Activated CD8-positive, alpha-beta memory T cell treated with anti-CD3 and anti-CD28 coated beads, Interleukin-2, amount 50 U/mL, for 4 hours (primary cell): ENCODE measurements at regions not wholly inside any gene's neighbourhood (a gene's known extent, or its start where the extent isn't known, plus 50 kb on each side); places are given as distances from the start of the nearest gene placed in this dataset.

Source experiments
- DNase-seq: peaks from one replicate; pipeline ENCODE4 v3.0.0-alpha.2; 2020

DNA sequence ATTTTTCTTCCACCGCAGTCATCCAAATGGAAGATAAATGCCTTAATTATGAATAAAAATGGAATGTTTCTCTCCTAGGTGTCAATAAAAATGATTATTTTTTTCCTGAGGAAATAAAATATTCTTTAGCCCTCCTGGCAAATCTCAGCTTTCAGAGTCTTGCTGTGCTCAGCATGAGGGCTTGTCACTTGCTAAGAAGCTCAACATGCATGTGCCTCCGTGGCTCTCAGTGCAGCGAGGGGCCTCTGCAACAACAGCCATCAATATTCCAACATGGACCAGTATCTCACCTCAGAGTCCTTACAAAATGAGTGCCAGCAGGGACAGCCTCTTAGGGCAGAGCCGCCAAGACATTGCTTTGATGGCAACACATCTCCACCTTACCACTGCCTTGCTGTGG, 159.5 kb upstream of the TMPO start:
- DNase-seq: no peak

DNA sequence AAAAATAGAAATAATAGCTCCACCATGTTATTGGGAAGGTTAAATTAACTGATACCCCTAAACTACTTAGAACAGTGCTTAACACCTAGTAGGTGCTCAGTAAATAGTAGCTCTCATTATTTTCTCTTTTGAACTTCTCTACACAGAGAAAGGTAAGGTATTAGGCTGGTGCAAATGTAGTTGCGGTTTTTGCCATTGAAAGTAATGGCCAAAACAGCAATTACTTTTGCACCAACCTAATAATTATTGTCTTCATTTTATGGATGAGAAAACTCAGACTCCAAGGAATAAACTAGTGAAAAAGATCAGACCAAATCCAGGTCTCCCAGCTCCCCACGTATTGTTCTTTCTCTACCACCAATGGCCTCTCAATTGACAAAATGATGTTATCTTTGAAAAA, 157.2 kb upstream of the TMPO start:
- DNase-seq: no peak

DNA sequence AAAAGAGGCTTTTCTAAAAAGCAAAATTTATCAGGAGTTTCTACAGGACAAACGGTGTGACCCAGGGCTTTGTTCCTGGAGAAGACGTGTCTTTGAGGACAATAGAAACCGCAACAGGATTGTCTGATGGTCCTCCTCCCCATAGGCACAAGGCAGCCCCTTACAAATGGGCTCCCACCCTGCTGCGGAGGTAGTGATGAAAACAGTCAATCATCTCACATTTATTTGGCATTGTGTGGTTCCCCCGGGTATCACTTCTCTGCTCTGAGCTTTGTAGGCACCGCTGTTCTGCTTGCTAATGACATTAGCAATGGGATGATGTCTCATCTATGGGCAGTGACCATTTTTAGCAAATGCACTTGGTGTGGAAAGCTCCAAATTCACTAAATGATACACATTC, 155.5 kb upstream of the TMPO start:
- no peak for DNase-seq

DNA sequence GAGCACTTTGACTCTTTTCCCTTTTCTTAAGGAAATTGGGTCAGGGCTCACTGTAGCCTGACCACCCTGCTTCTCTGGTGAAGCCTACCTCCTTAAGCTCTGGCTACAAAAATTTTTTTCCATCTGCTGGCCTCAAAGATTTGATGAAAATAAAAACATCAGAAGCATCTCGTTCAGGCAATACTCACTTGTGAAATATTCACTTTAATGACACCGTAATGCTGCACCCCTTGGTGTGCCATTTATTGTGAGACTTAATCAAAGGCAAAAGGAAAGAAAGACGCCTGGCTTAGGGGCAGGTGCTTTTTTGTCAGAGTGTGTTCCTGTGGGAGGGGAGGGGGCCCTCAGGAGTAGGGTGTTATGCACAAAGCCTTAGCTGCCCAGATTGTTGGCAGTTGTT, 155.0 kb upstream of the TMPO start:
- DNase-seq: no peak

DNA sequence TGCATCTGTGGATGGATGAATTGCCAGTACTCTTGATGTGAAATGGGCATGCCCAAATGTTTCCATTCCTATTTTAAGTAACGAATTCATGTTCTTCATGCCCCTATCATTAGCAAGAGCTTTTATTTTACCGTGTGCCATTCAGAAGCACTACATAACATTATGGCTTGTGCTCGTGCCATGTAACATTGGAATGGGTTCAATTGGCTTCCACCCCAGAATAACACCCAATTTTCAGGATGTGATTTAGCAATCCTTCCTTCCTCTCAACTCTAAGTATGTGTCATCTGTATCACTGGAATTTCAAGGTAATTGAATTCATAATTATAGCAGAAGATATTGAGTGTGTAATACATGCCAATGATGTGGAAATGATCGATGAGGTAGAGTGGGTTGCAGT, 145.8 kb upstream of the TMPO start:
- no peak for DNase-seq

DNA sequence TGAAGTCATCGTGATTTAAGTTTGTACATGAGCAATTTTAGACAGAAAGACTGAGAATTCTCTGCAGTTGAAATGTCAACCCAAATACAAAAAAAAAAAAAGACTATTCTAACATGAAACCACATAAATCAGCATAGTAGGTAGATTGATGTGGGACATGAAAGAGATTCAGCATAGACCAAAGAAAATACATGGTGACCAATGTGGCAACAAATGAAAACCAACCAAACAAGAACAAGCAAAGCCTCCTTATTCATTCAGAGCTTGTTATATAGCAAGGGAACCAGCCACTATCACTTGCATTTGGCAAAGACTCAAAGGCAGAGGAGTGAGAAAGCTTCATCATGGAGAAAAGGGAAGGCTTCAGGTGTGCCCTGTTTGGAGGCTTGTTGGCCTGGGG, 144.4 kb upstream of the TMPO start:
- DNase-seq: no peak

DNA sequence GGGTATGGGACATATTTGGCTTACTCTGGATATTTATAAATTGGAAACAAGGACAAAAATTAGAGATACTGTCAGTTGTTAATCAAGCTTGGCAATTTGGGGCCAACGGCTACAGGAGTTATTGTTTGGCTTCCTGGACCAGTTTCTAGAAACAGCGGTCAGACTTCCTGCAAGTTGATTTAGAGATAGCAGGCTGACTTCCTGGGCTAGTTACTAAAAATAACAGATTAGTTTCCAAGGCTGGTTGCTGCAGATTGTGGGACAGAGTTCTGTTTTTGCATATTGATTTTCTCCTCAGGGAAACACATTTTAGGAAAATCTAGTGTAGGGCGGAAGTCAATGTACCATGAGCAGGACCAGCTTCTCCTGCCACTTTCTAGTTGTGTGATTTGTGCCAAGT, 144.0 kb upstream of the TMPO start:
- no peak for DNase-seq

DNA sequence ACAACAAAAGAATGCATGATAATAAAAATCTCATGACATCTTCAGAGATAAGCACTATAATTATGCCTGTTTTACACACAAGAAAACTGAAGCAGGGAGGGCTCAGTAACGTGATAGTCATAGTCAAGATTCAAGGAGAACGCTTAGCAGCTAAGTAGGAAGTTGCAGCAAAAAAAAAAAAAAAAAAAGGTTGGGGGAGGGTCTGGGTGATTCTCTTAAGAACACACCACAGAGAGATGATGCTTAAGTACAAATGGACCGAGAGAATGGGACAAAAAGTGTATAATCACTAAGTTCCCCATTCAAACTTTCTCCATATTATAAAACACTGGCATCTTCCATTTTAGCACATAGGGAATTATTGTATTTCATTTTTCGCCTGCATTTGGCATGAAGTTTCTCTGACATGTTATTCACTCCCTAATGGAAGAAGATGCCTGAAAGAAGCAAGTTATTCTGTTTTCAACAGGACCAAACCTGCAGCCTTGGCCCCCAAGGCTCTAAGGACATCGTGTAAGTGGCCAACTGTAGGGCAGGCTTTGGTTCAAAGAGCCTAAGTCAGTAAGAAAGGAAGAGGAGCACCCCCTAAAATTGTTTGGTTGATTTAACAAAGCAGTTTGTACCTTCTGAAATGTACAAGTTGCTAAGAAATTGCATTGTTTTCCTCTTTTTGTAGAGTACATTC, 142.9 kb upstream of the TMPO start:
- DNase-seq: no peak

DNA sequence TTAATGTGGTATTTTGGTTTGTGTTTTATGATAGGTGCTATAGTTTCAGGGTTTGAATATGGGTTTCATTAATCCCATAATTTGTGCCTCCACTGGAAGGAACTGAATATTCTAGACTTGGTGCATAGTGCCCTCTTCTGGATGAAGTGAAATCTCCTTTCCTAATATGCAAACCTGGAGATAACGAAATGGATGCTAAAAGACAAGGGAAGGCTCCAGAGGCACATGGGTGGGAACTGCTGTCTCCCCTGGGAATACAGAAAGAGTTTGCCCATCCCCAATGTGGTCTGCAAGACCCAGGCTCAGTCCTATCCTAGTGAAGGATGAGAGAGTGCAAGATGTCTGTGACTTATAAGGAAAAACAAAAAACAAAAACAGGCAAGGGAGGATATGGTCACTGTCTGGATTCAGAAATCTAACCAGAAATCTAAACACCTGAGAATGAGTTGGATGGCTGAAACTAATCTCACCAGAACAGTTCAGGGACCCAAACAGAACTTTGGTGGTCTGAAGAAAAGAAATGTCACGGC, 142.3 kb upstream of the TMPO start:
- DNase-seq: no peak

DNA sequence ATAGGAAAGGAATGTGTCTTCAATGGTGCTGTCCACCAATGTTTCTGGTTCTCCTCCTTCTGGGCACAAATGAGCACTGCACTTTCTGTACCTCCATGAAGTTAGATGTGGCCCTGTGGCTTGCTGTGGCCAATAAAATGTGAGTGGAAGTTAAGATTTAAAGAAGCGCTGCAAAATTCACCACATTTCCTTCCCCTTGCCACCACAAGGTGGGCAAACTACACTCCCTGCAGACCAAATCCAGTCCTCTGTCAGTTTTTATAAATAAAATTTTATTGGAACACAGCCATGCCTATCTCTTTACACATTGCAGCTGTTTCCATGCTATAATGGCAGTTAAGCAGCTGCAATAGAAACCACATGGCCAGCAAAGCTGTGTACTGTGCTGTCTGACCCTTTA, 141.4 kb upstream of the TMPO start:
- DNase-seq: no peak

DNA sequence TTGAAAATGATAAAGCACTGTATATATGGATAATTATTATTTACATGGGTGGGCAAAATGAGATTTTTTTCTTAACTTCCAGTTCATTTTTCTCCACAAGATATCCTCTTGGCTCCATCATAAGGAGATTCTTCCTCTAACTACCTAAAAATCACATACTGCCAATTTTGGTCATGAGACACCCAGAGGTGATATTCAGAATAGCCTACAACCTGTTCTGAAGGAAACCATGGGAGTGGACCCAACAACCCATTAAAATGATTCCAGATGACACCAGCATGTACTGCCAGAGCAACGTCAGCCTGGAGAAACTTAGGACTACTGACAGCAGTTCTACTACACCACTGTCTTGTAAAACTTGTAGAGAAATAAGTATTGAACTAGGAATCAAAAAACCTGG, 136.3 kb upstream of the TMPO start:
- no peak for DNase-seq

DNA sequence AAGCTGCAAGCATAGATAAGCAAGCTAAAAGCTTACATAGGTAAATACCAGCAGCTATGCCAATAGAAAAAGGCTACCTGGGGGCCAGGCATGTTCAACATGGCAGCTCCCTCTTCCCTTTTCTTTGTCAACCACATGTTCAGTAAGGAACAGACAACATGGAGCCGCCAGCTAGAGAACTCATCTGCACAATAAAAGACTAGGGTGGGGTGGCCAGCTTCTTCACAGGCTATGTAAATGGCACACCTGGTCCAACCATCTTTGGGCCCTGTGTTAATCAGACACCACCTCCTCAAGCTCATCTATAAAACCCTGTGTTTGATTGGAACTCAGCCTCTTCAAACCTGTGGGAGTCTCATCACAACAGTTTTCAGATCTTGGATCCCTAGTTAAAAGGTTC, 129.7 kb upstream of the TMPO start:
- DNase-seq: no peak

DNA sequence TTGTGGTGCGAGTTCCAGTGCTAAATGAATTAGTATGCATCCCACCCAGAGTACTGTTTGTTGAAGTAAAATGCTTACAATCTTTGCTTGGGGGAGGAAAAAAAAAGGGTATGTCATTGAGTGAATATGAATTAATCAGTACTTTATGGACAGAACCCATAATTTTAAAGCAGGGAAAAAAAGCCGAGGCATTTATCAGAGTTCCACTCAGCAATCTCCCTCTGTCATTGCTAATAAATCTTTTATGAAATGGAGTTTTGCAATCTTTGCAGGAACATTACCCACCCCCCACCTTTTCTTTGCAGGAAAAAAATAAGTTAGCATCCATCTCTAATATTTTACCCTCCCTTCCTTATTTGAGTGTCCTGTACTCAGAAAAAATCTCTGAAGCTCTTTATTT, 127.9 kb upstream of the TMPO start:
- DNase-seq: no peak

DNA sequence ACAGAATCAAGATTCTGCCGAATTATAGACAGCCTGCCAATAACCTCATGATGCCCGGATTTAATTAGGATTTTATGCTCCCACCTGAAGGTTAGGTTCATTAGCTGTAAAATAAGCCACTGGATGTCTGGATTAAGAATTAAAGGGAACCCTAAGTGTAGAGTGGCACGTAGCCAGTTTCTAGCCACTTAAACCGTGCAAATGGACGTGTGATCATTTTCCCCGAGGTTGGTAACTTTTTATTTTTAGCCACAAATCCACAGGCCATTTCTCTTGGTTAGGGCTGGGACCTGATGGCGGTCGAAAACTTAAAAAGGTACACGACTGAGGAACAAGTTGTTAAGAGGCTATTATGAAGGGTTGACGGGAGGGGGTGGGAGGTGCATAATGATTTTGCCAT, 127.3 kb upstream of the TMPO start:
- DNase-seq: no peak

DNA sequence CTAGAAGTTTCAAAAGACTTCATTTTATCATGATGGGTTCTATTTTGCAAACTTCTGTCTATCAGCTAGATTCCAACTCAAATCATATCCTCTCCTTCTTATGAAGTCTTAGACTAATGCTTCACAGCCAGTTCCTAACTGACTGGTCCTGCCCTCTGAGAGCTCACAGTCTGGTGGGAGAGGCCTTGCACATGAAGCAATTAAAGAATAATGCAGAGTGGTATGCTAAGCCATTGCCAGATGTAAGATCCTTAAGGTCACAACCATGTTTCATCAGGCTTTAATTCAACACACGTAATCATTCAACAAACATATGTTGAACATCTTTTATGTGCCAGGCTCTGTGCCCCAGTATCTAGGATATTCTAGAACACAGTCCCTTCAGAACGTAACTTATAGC, 125.8 kb upstream of the TMPO start:
- DNase-seq: no peak

DNA sequence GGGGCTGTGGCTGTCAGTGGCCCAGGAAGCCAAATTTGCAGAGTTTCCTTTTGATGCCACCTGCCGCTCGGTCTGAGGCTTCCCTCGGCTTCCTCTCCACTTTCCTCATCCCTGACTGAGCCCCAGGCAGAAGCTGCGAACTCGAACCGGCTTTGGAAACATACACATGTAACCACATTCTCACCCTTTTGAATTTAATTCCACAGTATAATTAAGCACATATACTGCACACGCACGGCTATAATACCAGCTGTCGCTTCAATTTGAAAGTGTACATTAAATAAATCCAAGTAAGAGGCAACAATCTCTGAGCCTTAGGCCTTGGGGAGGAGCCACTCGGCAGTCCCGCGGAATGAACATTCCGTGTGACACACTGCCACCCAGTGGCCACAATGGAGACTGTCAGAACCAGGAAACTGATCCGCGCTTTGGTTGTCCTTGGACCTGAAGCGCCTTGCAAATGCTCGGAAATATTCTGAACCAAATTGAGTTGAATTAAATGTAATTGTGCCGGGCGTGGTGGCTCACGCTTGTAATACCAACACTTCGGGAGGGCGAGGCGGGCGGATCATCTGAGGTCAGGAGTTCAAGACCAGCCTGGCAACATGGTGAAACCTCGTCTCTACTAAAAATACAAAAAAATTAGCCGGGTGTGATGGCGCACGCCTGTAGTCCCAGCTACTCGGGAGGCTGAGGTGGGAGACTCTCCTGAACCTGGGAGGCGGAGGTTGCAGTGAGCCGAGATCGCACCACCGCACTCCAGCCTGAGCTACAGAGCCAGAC, 117.9 kb upstream of the TMPO start:
- DNase-seq: peak; percentile 79

DNA sequence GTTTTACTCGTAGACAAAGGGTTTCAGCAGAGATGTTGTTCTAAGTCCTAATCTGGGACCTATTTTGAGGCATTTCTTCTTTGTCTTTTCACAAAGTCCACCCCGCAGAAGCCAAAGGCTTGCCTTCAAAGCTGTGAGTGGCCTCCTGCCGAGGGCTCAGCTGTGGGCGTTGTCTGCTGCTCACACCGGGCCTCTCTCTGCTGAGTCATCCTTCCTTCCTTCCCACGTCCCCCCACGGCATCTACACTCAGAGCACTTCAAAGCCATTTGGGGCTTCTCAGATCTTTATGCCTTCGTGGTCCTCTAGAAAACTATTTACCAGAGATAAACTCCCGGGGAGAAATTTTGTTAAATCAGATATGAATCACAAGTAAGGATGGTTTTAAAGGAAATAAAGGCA, 115.9 kb upstream of the TMPO start:
- DNase-seq: peak; percentile 64

DNA sequence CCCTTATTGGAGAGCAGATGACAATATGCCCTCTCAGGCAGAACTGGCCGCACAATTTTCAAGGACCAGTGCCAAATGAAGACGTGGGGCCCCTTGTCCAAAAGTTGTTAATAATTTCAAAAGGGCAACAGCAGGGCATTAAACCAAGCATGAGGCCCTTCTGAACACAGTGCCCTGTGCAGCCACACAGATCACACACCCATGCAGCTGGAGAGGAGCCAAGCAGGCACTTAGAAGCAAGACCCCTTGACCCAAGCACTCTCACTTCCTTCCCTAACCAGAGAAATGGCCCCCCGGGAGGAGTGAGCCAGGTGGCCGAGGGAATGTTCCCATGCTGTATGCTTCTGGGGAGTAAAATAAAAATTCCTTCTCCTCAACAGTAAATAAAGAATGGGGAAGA, 114.0 kb upstream of the TMPO start:
- DNase-seq: no peak

DNA sequence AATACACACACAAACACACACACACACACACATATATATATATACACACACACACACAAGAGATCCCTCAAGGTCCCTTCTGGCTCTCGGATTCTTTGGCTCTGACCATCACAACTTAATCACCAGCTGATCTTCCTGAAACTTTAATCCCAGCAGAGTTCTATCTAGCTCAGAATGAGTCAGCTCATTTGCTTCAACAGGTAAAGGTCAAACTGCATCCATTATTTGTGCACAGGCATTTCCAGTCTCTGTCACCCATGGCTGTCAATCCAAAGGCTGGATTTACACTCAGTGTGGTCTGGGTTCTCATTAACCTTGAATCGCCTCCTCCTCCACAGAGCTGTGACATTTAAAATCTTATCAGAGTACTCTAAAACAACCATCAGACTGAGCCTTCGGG, 113.3 kb upstream of the TMPO start:
- no peak for DNase-seq

DNA sequence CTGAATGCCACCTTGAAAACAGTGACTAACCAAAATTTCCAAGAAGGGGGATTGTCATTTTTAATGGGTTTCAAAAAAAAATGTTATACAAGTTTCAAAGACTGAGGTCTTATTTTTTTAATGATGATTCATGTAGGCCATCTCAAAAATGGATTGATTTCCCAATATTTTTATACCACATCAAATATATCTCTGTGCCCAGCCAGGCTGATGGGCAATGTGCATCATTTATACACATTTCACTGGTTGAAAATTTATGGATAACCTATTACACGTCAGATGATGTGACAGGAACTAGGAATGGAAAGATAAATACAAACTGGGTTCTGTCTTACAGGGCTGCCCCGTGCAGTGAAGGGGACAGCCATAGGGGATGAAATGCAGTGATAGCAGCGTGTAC, 112.7 kb upstream of the TMPO start:
- DNase-seq: no peak

DNA sequence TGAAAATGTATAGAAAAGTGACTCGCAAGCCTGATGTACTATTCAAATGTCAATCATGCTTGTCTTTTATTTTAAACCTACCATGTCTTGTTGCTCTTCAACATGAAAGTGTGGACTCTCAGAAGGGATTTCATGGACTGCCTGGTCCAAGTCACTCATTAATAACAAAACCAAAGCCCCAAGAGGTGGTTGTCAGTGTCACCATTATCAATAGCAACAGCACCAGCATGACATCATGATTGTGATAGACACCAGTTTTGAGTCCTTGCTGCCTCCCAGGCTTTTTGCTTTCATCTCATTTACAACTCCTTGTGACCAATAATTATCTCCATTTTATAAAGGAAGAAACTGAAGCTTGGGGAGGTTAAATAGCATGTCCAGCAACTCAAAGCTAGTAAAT, 112.0 kb upstream of the TMPO start:
- no peak for DNase-seq

DNA sequence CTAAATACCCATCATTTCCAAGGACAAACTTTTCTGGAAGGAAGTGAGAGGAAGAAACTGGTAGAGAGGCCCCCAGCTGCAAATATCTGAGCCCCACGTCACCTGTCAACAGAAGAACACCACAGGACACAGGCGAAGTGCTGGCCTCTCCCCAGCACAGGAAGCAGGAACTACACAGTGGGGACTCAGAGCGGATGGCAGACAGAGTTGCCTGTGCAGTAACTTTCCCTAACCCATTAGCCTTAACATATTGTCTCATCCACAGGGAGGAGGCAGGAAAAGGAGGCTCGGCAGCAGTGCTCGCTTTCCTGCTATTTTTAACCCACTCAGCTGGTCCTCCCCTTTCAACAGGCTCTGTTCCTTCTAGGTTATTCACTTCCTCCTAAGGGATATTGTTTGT, 111.5 kb upstream of the TMPO start:
- DNase-seq: no peak

DNA sequence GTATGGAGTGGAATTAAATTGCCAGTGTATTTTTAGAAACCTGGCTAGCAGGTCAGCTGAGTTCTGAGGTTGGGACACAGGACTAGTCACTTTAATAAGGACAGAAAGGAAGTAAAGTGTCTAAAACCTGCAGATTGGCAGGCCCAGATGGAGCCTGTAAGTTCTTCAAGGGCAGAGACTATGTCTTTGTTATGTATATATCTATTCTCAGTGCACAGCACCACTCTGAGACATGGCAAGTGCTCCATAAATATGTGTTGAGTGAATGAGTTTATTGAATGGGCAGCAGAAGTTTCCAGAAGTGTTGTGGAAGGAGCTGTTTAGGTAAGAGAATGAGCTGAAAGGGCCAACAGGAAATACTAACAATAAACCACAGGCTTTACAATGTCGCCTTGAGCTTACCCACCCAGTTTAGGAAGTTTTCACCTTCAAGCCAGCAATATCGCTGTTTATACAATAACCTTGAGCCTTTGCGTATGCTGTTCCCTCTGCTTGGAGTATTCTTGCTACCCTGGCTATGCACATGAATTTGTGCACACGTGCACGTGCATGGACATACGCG, 109.5 kb upstream of the TMPO start:
- no peak for DNase-seq

DNA sequence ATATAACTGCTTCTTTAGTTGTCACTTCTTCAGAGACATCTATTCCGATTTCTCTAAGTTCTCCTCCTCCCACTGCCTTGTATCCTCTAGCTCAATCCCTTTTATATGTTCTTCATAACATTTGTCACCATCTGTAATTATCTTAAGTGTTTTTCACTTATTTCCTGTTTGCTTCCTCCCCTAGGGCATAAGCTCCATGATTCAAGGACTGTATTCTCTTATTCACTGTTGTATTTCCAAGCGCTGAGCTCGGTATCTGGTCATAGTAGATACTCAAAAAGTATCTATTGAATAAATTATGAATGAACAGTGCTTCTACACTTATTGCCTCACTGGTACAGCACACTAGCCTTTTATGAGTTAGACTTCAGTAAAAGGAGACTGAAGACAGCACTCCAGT, 109.0 kb upstream of the TMPO start:
- DNase-seq: no peak
